H9 (cell line): ENCODE measurements at regions not wholly inside any gene's neighbourhood (a gene's known extent, or its start where the extent isn't known, plus 50 kb on each side); places are given as distances from the start of the nearest gene placed in this dataset.

Source experiments
- DNase-seq: peaks from one replicate; pipeline ENCODE4 v3.0.0-alpha.2; 2017
- H2AFZ ChIP-seq: one replicate; pipeline ENCODE4 v1.6.1; 2013; ENCODE audit warnings: mild to moderate bottlenecking, low read length, control low read depth, moderate library complexity
- H2AK5ac ChIP-seq: 2 replicates; pipeline ENCODE4 v1.6.1; 2013; ENCODE audit warnings: low read length, control low read depth, mixed read lengths; ENCODE audit not compliant: insufficient read length
- H2BK120ac ChIP-seq: one replicate; pipeline ENCODE4 v1.6.1; 2013; ENCODE audit warnings: low read depth, mild to moderate bottlenecking, low read length, control low read depth, inconsistent platforms; ENCODE audit not compliant: poor library complexity, severe bottlenecking
- H2BK12ac ChIP-seq: 2 replicates; pipeline ENCODE4 v1.6.1; 2013; ENCODE audit warnings: low read length, control low read depth, mixed read lengths, low read depth; ENCODE audit not compliant: insufficient read length
- H2BK15ac ChIP-seq: 2 replicates; pipeline ENCODE4 v1.6.1; 2013; ENCODE audit warnings: low read depth, low read length, control low read depth
- H2BK20ac ChIP-seq: one replicate; pipeline ENCODE4 v1.6.1; 2013; ENCODE audit warnings: low read depth, mild to moderate bottlenecking, low read length, control low read depth, inconsistent platforms; ENCODE audit not compliant: poor library complexity, severe bottlenecking
- H2BK5ac ChIP-seq: 2 replicates; pipeline ENCODE4 v1.6.1; 2013; ENCODE audit warnings: low read length, control low read depth, mixed read lengths; ENCODE audit not compliant: insufficient read length
- H3K14ac ChIP-seq: 2 replicates; pipeline ENCODE4 v1.6.1; 2013; ENCODE audit warnings: low read length, control low read depth; ENCODE audit not compliant: insufficient read depth
- H3K18ac ChIP-seq: 2 replicates; pipeline ENCODE4 v1.6.1; 2013; ENCODE audit warnings: low read depth, mild to moderate bottlenecking, mixed read lengths, low read length, control low read depth; ENCODE audit not compliant: insufficient read length
- H3K23ac ChIP-seq: 2 replicates; pipeline ENCODE4 v1.6.1; 2013; ENCODE audit warnings: low read length, control low read depth, mixed read lengths, low read depth; ENCODE audit not compliant: insufficient read length
- H3K23me2 ChIP-seq: 2 replicates; pipeline ENCODE4 v1.6.1; 2013; ENCODE audit warnings: low read depth, mild to moderate bottlenecking, mixed read lengths, low read length, control low read depth; ENCODE audit not compliant: insufficient read length, poor library complexity, severe bottlenecking
- H3K27ac ChIP-seq: 2 replicates; pipeline ENCODE4 v1.5.1; 2013; ENCODE audit warnings: low read length, control low read depth, mixed read lengths, low read depth; ENCODE audit not compliant: insufficient read length
- H3K27me3 ChIP-seq: 2 replicates; pipeline ENCODE4 v1.6.1; 2013; ENCODE audit warnings: low read length, control low read depth, inconsistent platforms; ENCODE audit not compliant: insufficient read depth
- H3K4ac ChIP-seq: 2 replicates; pipeline ENCODE4 v1.6.1; 2013; ENCODE audit warnings: low read depth, mild to moderate bottlenecking, control low read depth, inconsistent platforms, low read length, moderate library complexity
- H3K4me1 ChIP-seq: 2 replicates; pipeline ENCODE4 v1.6.1; 2013; ENCODE audit warnings: low read length, control low read depth, inconsistent platforms; ENCODE audit not compliant: insufficient read depth
- H3K4me2 ChIP-seq: 2 replicates; pipeline ENCODE4 v1.6.1; 2013; ENCODE audit warnings: low read length, control low read depth, mixed read lengths; ENCODE audit not compliant: insufficient read length, insufficient read depth
- H3K56ac ChIP-seq: 2 replicates; pipeline ENCODE4 v1.6.1; 2013; ENCODE audit warnings: low read depth, mild to moderate bottlenecking, mixed read lengths, low read length, control low read depth; ENCODE audit not compliant: insufficient read length
- H3K79me1 ChIP-seq: 2 replicates; pipeline ENCODE4 v1.6.1; 2013; ENCODE audit warnings: low read depth, mild to moderate bottlenecking, moderate library complexity, low read length, control low read depth, inconsistent platforms; ENCODE audit not compliant: insufficient read depth, poor library complexity, severe bottlenecking
- H3K79me2 ChIP-seq: 2 replicates; pipeline ENCODE4 v1.6.1; 2013; ENCODE audit warnings: low read length, control low read depth, inconsistent platforms; ENCODE audit not compliant: insufficient read depth
- H3K9ac ChIP-seq: 2 replicates; pipeline ENCODE4 v1.6.1; 2013; ENCODE audit warnings: low read length, control low read depth, mixed read lengths; ENCODE audit not compliant: insufficient read length; ENCODE audit errors: extremely low read depth
- H3K9me3 ChIP-seq: one replicate; pipeline ENCODE4 v1.6.1; 2013; ENCODE audit warnings: low read depth, low read length, inconsistent platforms; ENCODE audit not compliant: control insufficient read depth
- H3T11ph ChIP-seq: one replicate; pipeline ENCODE4 v1.6.1; 2013; ENCODE audit warnings: mild to moderate bottlenecking, low read length, control low read depth, inconsistent platforms
- H4K20me1 ChIP-seq: one replicate; pipeline ENCODE4 v1.6.1; 2013; ENCODE audit not compliant: control insufficient read depth, insufficient read length, insufficient read depth
- H4K5ac ChIP-seq: 2 replicates; pipeline ENCODE4 v1.6.1; 2013; ENCODE audit warnings: low read depth, mild to moderate bottlenecking, mixed read lengths, low read length, control low read depth; ENCODE audit not compliant: insufficient read length
- H4K8ac ChIP-seq: replicated peaks from 2 replicates; pipeline ENCODE4 v1.6.1; 2013; ENCODE audit warnings: low read length, control low read depth, mixed read lengths, low read depth; ENCODE audit not compliant: insufficient read length
- H4K91ac ChIP-seq: 2 replicates; pipeline ENCODE4 v1.6.1; 2013; ENCODE audit warnings: low read depth, mild to moderate bottlenecking, moderate library complexity, mixed read lengths, low read length, control low read depth; ENCODE audit not compliant: insufficient read length
- H3K27ac Mint-ChIP-seq, 3 experiments: 2 replicates in 2 of 3; 3 replicates in 1 of 3; pipeline ENCODE4 v1.8.0; 2020 to 2021; ENCODE audit warnings: mixed read lengths in 3 of 3, mild to moderate bottlenecking in 1 of 3, moderate library complexity in 1 of 3
- H3K27me3 Mint-ChIP-seq: 2 replicates; pipeline ENCODE4 v1.8.0; 2021; ENCODE audit warnings: low read depth, mild to moderate bottlenecking, moderate library complexity, mixed read lengths
- H3K36me3 Mint-ChIP-seq, 3 experiments: 2 replicates in 2 of 3; 3 replicates in 1 of 3; pipeline ENCODE4 v1.8.0; 2020 to 2021; ENCODE audit warnings: low read depth in 3 of 3, mixed read lengths in 3 of 3; ENCODE audit not compliant: insufficient read depth in 1 of 3
- H3K4me1 Mint-ChIP-seq, 2 experiments: 2 replicates each; pipeline ENCODE4 v1.8.0; 2020; ENCODE audit warnings: mixed read lengths in 2 of 2
- H3K4me3 Mint-ChIP-seq, 2 experiments: 2 replicates in 1 of 2; 3 replicates in 1 of 2; pipeline ENCODE4 v1.8.0; 2020 to 2021; ENCODE audit warnings: mild to moderate bottlenecking in 2 of 2, mixed read lengths in 2 of 2, moderate library complexity in 1 of 2
- H3K9me3 Mint-ChIP-seq, 2 experiments: 2 replicates in 1 of 2; 3 replicates in 1 of 2; pipeline ENCODE4 v1.8.0; 2020; ENCODE audit warnings: mild to moderate bottlenecking in 2 of 2, mixed read lengths in 2 of 2, moderate library complexity in 1 of 2
- CTCF ChIP-seq: fragments of 200-600 bp; sonication (generic); conservative IDR thresholded peaks from 3 replicates; pipeline ENCODE4 v1.8.0; 2021; ENCODE audit warnings: antibody characterized with exemption, mild to moderate bottlenecking
- WGBS: extraction: QIAGEN DNeasy Blood & Tissue Kit; methylation state at CpG from one replicate; pipeline ENCODE4 v1.1.7; 2013; ENCODE audit warnings: missing lambda C conversion rate, low lambda C conversion rate, mixed read lengths; ENCODE audit not compliant: insufficient read length; ENCODE audit errors: extremely low coverage; 5-methylcytosine and 5-hydroxymethylcytosine counted together

DNA sequence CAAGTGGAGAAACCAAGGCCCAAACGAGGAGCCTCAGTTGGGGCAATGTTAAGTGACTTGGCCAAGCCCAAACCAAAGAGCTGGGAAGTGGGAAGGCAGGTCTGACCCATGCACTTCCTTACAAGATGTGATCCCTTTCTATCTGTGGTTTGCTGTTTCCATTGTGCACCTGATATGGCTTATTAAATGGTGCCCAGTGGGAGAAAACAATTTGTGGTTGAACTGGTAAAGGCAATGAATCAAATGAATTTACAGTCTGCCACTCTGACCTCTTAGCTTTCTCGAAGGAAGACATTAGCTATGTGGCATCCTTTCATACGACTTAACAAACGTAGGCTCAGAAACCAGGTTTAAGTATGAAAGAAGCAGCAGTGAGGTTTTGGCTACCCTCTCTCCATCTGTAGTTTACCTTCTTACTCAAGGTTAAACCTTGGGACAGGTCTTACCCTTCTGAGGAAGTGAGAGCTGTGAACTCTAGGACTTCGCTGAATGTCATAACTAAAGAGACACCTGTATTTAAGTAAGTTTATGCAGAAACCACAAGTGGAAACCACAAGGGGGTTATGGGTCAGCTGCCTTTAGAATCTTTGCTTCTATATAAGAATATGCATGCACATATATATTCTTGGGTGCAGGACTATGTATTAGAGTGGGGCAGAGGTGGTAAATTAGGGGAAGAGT is 100.5 kb upstream of the SPATA31D4 start:
- H4K8ac ChIP-seq, result no peak overlapping the region
- no peak overlapping the region for H3K18ac ChIP-seq
- H3K4me1 ChIP-seq, result peaks cover 3% of the 10 kb centered on the region; the same call in 1 of the 2 replicates
- no peak overlapping the region for H3K23ac ChIP-seq
- H3K9me3 ChIP-seq, result no peaks in the 10 kb centered on the region
- H2AK5ac ChIP-seq, result no peak overlapping the region
- H3K4ac ChIP-seq, result no peak overlapping the region
- no peak overlapping the region for H3K27ac Mint-ChIP-seq
- H4K20me1 ChIP-seq, result no peaks in the 10 kb centered on the region
- no peak overlapping the region for H3K56ac ChIP-seq
- no peak overlapping the region for H3K27ac ChIP-seq
- no peak overlapping the region for H2BK20ac ChIP-seq
- no peaks in the 10 kb centered on the region for H3K27me3 ChIP-seq
- H3K14ac ChIP-seq, result no peak overlapping the region
- no peak overlapping the region for H3K4me3 Mint-ChIP-seq
- WGBS, result no CpG with 5 or more reads among the region's 5 CpGs
- H4K5ac ChIP-seq, result no peak overlapping the region
- no peak overlapping the region for H3K4me2 ChIP-seq
- H3T11ph ChIP-seq, result no peak overlapping the region
- no peak overlapping the region for H2BK12ac ChIP-seq
- H3K79me1 ChIP-seq, result no peaks in the 10 kb centered on the region
- H2AFZ ChIP-seq, result no peak overlapping the region
- no peak overlapping the region for H3K9ac ChIP-seq
- no peak overlapping the region for H2BK120ac ChIP-seq
- no peaks in the 10 kb centered on the region for H3K9me3 Mint-ChIP-seq
- no peaks in the 10 kb centered on the region for H3K79me2 ChIP-seq
- H2BK5ac ChIP-seq, result no peak overlapping the region
- no peak overlapping the region for H2BK15ac ChIP-seq
- H3K36me3 Mint-ChIP-seq, result no peaks in the 10 kb centered on the region
- H3K23me2 ChIP-seq, result no peaks in the 10 kb centered on the region
- H3K4me1 Mint-ChIP-seq, result peaks cover 29 to 34% of the 10 kb centered on the region in 2 experiments
- no peak for DNase-seq
- H4K91ac ChIP-seq, result no peak overlapping the region
- TF ChIP-seq CTCF, result no peak
- H3K27me3 Mint-ChIP-seq, result no peaks in the 10 kb centered on the region
